HG02840 (cell line): ENCODE measurements at regions not wholly inside any gene's neighbourhood (a gene's known extent, or its start where the extent isn't known, plus 50 kb on each side); places are given as distances from the start of the nearest gene placed in this dataset.
"Not testable (repeated sequence)": the region's sequence is repeated elsewhere in the genome, so short reads cannot be mapped to it uniquely, and the experiment has no call there.

ENCODE experiments used
- ATAC-seq: cut with Tn5 transposase; IDR thresholded peaks from one replicate; pipeline ENCODE4 v1.9.1; 2021; ENCODE audit warnings: mild to moderate bottlenecking, moderate library complexity, moderate number of reproducible peaks; ENCODE audit not compliant: unreplicated experiment, low FRiP score

- ATAC-seq = no peak
These were observed 49.9 kb downstream of the ILRUN start for GRCh38 chr6:34646714-34647113.

GRCh38 chr6:34645627-34646026 lies 50.9 kb downstream of the ILRUN start:
- no peak for ATAC-seq

GRCh38 chr6:34644716-34645115 lies 51.9 kb downstream of the ILRUN start:
- no peak for ATAC-seq

GRCh38 chr6:34642427-34642826 lies 54.1 kb downstream of the ILRUN start:
- ATAC-seq = no peak

- ATAC-seq = not testable (repeated sequence)
These were observed 56.3 kb downstream of the ILRUN start for GRCh38 chr6:34640074-34640849.

- peak; percentile 70 for ATAC-seq
These were observed 57.5 kb downstream of the ILRUN start for GRCh38 chr6:34638834-34639736.

- ATAC-seq = no peak
These were observed 62.8 kb downstream of the ILRUN start for GRCh38 chr6:34633785-34634184.

- no peak for ATAC-seq
These were observed 63.3 kb downstream of the ILRUN start for GRCh38 chr6:34633256-34633655.

- no peak for ATAC-seq
These were observed 66.5 kb downstream of the ILRUN start for GRCh38 chr6:34630040-34630439.

GRCh38 chr6:34627296-34627695 lies 69.3 kb downstream of the ILRUN start:
- no peak for ATAC-seq

- ATAC-seq = no peak
These were observed 62.5 kb upstream of the SPDEF start for GRCh38 chr6:34618430-34619182.

GRCh38 chr6:34617231-34617630 lies 61.1 kb upstream of the SPDEF start:
- no peak for ATAC-seq

GRCh38 chr6:34616227-34616585 lies 60.1 kb upstream of the SPDEF start:
- ATAC-seq = no peak

- no peak for ATAC-seq
These were observed 59.6 kb upstream of the SPDEF start for GRCh38 chr6:34615574-34616226.

- ATAC-seq = no peak
These were observed 54.8 kb upstream of the SPDEF start for GRCh38 chr6:34610819-34611477.

GRCh38 chr6:34608321-34609091 lies 52.4 kb upstream of the SPDEF start:
- no peak for ATAC-seq

- ATAC-seq = no peak
These were observed 50.5 kb upstream of the SPDEF start for GRCh38 chr6:34606477-34607265.
